Astrocyte (in vitro differentiated cells and primary cell): ENCODE measurements at regions not wholly inside any gene's neighbourhood (a gene's known extent, or its start where the extent isn't known, plus 50 kb on each side); places are given as distances from the start of the nearest gene placed in this dataset.

ENCODE experiments used
- DNase-seq: peaks from one replicate; pipeline ENCODE4 v3.0.0-alpha.2; 2010; ENCODE audit warnings: low read depth
- FAIRE-seq: peaks from 2 replicates; lab custom pipeline; 2011; peaks lifted over from hg19 to GRCh38; lab: Jason Lieb, UNC
- H2AFZ ChIP-seq: 2 replicates; pipeline ENCODE4 v1.6.0; 2012; ENCODE audit warnings: low read depth, low read length, inconsistent platforms
- H3K27ac ChIP-seq: 2 replicates; pipeline ENCODE4 v1.5.1; 2011; ENCODE audit warnings: low read depth, low read length, inconsistent platforms
- H3K27me3 ChIP-seq: 2 replicates; pipeline ENCODE4 v1.6.0; 2011; ENCODE audit warnings: low read length, inconsistent platforms; ENCODE audit not compliant: insufficient read depth
- H3K36me3 ChIP-seq: 2 replicates; pipeline ENCODE4 v1.5.1; 2011; ENCODE audit warnings: low read length, inconsistent platforms; ENCODE audit not compliant: insufficient read depth
- H3K4me1 ChIP-seq: 2 replicates; pipeline ENCODE4 v1.5.1; 2011; ENCODE audit warnings: low read length, inconsistent platforms; ENCODE audit not compliant: insufficient read depth
- H3K4me2 ChIP-seq: 2 replicates; pipeline ENCODE4 v1.6.0; 2012; ENCODE audit warnings: low read length, inconsistent platforms
- H3K4me3 ChIP-seq: 2 replicates; pipeline ENCODE4 v1.5.1; 2011; ENCODE audit warnings: low read depth, mild to moderate bottlenecking, low read length, inconsistent platforms; ENCODE audit not compliant: insufficient read depth
- H3K79me2 ChIP-seq: 2 replicates; pipeline ENCODE4 v1.6.0; 2012; ENCODE audit warnings: mild to moderate bottlenecking, low read length, inconsistent platforms; ENCODE audit not compliant: insufficient read depth
- H3K9ac ChIP-seq: 2 replicates; pipeline ENCODE4 v1.6.0; 2012; ENCODE audit warnings: mild to moderate bottlenecking, low read length, inconsistent platforms
- H3K9me3 ChIP-seq: 2 replicates; pipeline ENCODE4 v1.5.1; 2012; ENCODE audit warnings: low read depth, mild to moderate bottlenecking, low read length, inconsistent platforms; ENCODE audit not compliant: insufficient read depth
- H4K20me1 ChIP-seq: 2 replicates; pipeline ENCODE4 v1.6.0; 2012; ENCODE audit warnings: low read length, inconsistent platforms; ENCODE audit not compliant: insufficient read depth
- H3K27ac Mint-ChIP-seq: one replicate; pipeline ENCODE4 v1.8.0; 2021; ENCODE audit warnings: mild to moderate bottlenecking, mixed read lengths; ENCODE audit not compliant: unreplicated experiment
- H3K27me3 Mint-ChIP-seq: one replicate; pipeline ENCODE4 v1.8.0; 2021; ENCODE audit warnings: low read depth, mixed read lengths; ENCODE audit not compliant: unreplicated experiment
- H3K36me3 Mint-ChIP-seq: one replicate; pipeline ENCODE4 v1.8.0; 2021; ENCODE audit warnings: low read depth, mixed read lengths; ENCODE audit not compliant: unreplicated experiment
- H3K4me1 Mint-ChIP-seq: one replicate; pipeline ENCODE4 v1.8.0; 2021; ENCODE audit warnings: low read depth, mixed read lengths; ENCODE audit not compliant: unreplicated experiment
- H3K4me3 Mint-ChIP-seq: one replicate; pipeline ENCODE4 v1.8.0; 2021; ENCODE audit warnings: mild to moderate bottlenecking, moderate library complexity, mixed read lengths; ENCODE audit not compliant: unreplicated experiment
- H3K9me3 Mint-ChIP-seq: one replicate; pipeline ENCODE4 v1.8.0; 2021; ENCODE audit warnings: mild to moderate bottlenecking, mixed read lengths; ENCODE audit not compliant: unreplicated experiment
- EZH2 ChIP-seq: IDR thresholded peaks from 2 replicates; pipeline ENCODE4 v1.6.1; 2012; ENCODE audit warnings: mild to moderate bottlenecking, low read length, inconsistent platforms; ENCODE audit not compliant: insufficient read depth
- TF ChIP-seq, protein P1 (sequence below): IDR thresholded peaks from 2 replicates; pipeline ENCODE4 v1.5.1; 2011; ENCODE audit warnings: low read depth, mild to moderate bottlenecking, inconsistent platforms, low read length, moderate library complexity; ENCODE audit not compliant: insufficient read depth

DNA sequence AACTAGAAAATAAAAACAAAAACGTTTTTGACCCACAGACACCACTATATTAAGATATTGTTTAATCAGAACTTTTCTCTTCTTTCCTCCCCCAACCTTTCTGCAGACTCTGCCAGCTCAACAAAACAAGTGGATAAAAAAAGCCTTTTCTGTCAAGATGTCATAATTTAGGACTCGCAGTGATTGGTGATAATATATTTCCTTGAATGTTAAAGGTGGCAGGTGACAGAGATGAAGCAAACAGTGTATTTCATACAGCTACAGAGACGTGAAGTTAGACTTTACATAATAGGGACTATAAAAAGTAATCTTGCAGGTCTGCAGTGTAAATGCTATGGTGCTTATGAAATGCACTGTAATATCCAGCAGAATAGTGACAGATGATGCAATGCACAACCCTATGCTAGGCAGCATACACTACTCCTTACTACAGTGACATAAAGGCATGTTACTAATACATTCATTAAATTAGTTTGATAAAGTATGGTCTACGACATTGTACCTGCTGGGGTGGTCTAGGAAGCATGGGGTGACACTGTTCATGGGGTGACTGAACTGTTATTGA lies 326.7 kb upstream of the GRAMD2B start:
- no peaks in the 10 kb centered on the region for H3K9me3 ChIP-seq
- H3K27me3 Mint-ChIP-seq, result no peaks in the 10 kb centered on the region
- no peak for TF ChIP-seq EZH2
- TF ChIP-seq, protein P1, sequence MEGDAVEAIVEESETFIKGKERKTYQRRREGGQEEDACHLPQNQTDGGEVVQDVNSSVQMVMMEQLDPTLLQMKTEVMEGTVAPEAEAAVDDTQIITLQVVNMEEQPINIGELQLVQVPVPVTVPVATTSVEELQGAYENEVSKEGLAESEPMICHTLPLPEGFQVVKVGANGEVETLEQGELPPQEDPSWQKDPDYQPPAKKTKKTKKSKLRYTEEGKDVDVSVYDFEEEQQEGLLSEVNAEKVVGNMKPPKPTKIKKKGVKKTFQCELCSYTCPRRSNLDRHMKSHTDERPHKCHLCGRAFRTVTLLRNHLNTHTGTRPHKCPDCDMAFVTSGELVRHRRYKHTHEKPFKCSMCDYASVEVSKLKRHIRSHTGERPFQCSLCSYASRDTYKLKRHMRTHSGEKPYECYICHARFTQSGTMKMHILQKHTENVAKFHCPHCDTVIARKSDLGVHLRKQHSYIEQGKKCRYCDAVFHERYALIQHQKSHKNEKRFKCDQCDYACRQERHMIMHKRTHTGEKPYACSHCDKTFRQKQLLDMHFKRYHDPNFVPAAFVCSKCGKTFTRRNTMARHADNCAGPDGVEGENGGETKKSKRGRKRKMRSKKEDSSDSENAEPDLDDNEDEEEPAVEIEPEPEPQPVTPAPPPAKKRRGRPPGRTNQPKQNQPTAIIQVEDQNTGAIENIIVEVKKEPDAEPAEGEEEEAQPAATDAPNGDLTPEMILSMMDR, result no peak
- no peak overlapping the region for H3K27ac Mint-ChIP-seq
- peaks cover 3% of the 10 kb centered on the region for H3K4me1 ChIP-seq
- no peaks in the 10 kb centered on the region for H3K79me2 ChIP-seq
- no peak overlapping the region for H3K4me2 ChIP-seq
- H2AFZ ChIP-seq, result no peak overlapping the region
- H3K4me3 ChIP-seq, result no peak overlapping the region
- DNase-seq (no peak), FAIRE-seq (no peak)
- H4K20me1 ChIP-seq, result no peaks in the 10 kb centered on the region
- H3K27me3 ChIP-seq, result no peaks in the 10 kb centered on the region
- H3K4me1 Mint-ChIP-seq, result peaks cover 7% of the 10 kb centered on the region
- H3K9ac ChIP-seq, result no peak overlapping the region
- peaks cover 8% of the 10 kb centered on the region for H3K9me3 Mint-ChIP-seq
- no peak overlapping the region for H3K27ac ChIP-seq
- no peaks in the 10 kb centered on the region for H3K36me3 ChIP-seq
- H3K36me3 Mint-ChIP-seq, result no peaks in the 10 kb centered on the region
- H3K4me3 Mint-ChIP-seq, result no peak overlapping the region

DNA sequence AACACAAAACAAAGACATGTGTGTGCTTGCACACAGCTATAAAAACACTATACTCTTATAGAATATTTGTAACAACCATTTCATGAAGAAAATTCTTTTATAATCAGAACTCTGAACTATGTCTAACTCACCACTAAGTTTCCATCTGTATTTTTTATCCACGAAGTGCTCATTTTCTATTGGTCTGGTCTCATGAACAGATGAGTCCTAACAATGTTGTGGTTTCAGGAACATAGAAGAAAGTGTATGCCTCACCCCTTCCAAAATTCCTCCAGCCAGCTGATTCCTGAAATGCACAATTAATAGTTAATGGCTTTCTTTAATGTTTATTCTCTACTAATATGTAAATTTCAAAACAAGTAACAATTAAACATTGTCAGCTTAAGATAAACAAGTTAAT lies 325.3 kb upstream of the GRAMD2B start:
- peak overlapping the region; percentile 55 for H3K4me3 Mint-ChIP-seq
- Histone ChIP-seq H2AFZ (no peak overlapping the region), H4K20me1 (no peaks in the 10 kb centered on the region), H3K79me2 (no peaks in the 10 kb centered on the region), H3K27me3 (no peaks in the 10 kb centered on the region), H3K4me2 (peak overlapping the region; percentile 45), H3K36me3 (no peaks in the 10 kb centered on the region), H3K9ac (no peak overlapping the region), H3K27ac (peak overlapping the region; percentile 23), H3K4me3 (no peak overlapping the region), H3K4me1 (peaks cover 3% of the 10 kb centered on the region), H3K9me3 (no peaks in the 10 kb centered on the region)
- no peaks in the 10 kb centered on the region for H3K36me3 Mint-ChIP-seq
- H3K27me3 Mint-ChIP-seq, result no peaks in the 10 kb centered on the region
- DNase-seq (peak; percentile 58), FAIRE-seq (no peak)
- H3K9me3 Mint-ChIP-seq, result peaks cover 6% of the 10 kb centered on the region
- no peak for TF ChIP-seq EZH2
- peak overlapping the region; percentile 73 for H3K27ac Mint-ChIP-seq
- H3K4me1 Mint-ChIP-seq, result peaks cover 7% of the 10 kb centered on the region

DNA sequence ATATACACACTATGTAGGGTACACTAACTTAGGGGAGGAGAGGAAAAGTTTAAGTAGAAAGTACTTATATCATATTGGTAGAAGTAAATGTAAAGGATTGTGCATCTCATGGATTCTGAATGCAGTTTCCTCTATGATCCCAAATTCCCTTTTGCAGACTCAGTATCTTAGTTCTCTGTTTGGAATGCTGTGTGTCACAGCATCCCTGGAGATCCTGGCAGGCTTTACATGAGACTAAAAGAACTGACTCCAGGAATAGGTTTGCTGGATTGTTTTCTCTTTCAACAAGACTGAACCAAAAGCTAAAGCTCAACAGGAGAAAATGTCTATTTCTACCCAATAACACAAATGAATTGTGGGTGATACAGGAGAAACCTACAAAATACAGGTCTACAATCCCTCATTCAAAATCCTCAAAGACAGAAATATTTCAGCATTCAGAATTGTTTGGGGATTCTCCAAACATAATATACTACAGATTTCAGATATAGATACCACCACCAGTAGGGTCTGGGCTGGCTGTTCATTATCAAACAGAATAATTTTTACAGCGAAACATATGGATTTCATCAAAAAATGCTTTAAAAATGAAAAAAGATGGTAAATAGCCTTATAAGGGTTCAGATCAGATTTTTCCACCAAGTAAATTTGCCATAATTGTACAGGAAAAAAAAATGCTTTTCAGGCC lies 324.7 kb upstream of the GRAMD2B start:
- FAIRE-seq (peak; percentile 62), DNase-seq (peak; percentile 79)
- Histone ChIP-seq H3K4me3 (no peak overlapping the region), H3K9me3 (no peaks in the 10 kb centered on the region), H3K27me3 (no peaks in the 10 kb centered on the region), H3K36me3 (no peaks in the 10 kb centered on the region), H4K20me1 (no peaks in the 10 kb centered on the region), H3K9ac (peak overlapping the region; percentile 8), H3K79me2 (no peaks in the 10 kb centered on the region), H3K4me1 (peaks cover 3% of the 10 kb centered on the region), H3K4me2 (peak overlapping the region; percentile 45), H3K27ac (peak overlapping the region; percentile 47), H2AFZ (no peak overlapping the region)
- H3K36me3 Mint-ChIP-seq, result no peaks in the 10 kb centered on the region
- peaks cover 5% of the 10 kb centered on the region for H3K9me3 Mint-ChIP-seq
- TF ChIP-seq, protein P1, result no peak
- no peak for TF ChIP-seq EZH2
- H3K4me1 Mint-ChIP-seq, result peaks cover 7% of the 10 kb centered on the region
- H3K27me3 Mint-ChIP-seq, result no peaks in the 10 kb centered on the region
- peak overlapping the region; percentile 73 for H3K27ac Mint-ChIP-seq
- peak overlapping the region; percentile 55 for H3K4me3 Mint-ChIP-seq
